ENCODE measurements at regions not wholly inside any gene's neighbourhood (a gene's known extent, or its start where the extent isn't known, plus 50 kb on each side); places are given as distances from the start of the nearest gene placed in this dataset.

DNA sequence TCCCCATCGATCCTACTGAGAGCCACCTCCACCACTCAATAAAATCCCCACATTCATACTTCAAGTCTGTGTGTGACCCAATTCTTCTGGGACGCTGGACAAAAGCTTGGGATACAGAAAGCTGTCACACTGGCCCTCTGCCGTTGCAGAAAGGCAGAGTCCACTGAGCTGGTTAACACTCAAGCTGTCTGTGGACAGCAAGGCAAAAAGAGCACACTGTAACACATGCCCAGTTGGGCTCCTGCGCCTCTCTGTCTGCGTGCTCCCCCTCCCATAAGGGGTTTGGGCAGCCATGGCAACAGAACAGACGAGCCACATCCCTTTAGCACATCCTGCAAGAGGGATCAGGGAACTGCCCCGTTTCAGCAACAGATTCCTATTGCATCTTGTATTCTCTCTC lies 106.9 kb upstream of the RGPD4 start:
- TF ChIP-seq EZH2 (IDR thresholded peaks at IDR 0.05; ENCODE audit: borderline replicate concordance, low read depth, low read length, poor library complexity, severe bottlenecking): no peak
- TF ChIP-seq, protein P1, sequence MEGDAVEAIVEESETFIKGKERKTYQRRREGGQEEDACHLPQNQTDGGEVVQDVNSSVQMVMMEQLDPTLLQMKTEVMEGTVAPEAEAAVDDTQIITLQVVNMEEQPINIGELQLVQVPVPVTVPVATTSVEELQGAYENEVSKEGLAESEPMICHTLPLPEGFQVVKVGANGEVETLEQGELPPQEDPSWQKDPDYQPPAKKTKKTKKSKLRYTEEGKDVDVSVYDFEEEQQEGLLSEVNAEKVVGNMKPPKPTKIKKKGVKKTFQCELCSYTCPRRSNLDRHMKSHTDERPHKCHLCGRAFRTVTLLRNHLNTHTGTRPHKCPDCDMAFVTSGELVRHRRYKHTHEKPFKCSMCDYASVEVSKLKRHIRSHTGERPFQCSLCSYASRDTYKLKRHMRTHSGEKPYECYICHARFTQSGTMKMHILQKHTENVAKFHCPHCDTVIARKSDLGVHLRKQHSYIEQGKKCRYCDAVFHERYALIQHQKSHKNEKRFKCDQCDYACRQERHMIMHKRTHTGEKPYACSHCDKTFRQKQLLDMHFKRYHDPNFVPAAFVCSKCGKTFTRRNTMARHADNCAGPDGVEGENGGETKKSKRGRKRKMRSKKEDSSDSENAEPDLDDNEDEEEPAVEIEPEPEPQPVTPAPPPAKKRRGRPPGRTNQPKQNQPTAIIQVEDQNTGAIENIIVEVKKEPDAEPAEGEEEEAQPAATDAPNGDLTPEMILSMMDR (conservative IDR thresholded peaks at IDR 0.05; ENCODE audit: low read depth, low read length): no peak

Measured in A673 (cell line).